ENCODE measurements at regions not wholly inside any gene's neighbourhood (a gene's known extent, or its start where the extent isn't known, plus 50 kb on each side); places are given as distances from the start of the nearest gene placed in this dataset.

GRCh38 chr12:130258863-130259262, 78.8 kb upstream of the PIWIL1 start:
- H3K36me3 ChIP-seq: no peaks in the 10 kb centered on the region
- intact Hi-C loops (cut with DNase I; ENCODE audit: low total_unique reads): no loop called here
- DNase-seq (ENCODE audit: low spot score in 2 of 2): no peak

GRCh38 chr12:130263025-130263424, 74.7 kb upstream of the PIWIL1 start:
- DNase-seq (ENCODE audit: low spot score in 2 of 2): no peak
- Histone ChIP-seq H3K4me3 (no peak overlapping the region), H3K4me1 (no peaks in the 10 kb centered on the region), H3K27ac (no peak overlapping the region), H3K27me3 (no peaks in the 10 kb centered on the region), H3K9me3 (no peaks in the 10 kb centered on the region), H3K36me3 (no peaks in the 10 kb centered on the region)
- intact Hi-C loops (cut with DNase I; ENCODE audit: low total_unique reads): no loop called here
- no peak for TF ChIP-seq POLR2AphosphoS5 (IDR thresholded peaks at IDR 0.05)
- no peak for TF ChIP-seq CTCF (IDR thresholded peaks at IDR 0.05)
- TF ChIP-seq POLR2A (IDR thresholded peaks at IDR 0.05): no peak

More at GRCh38 chr12:130258863-130259262, 78.8 kb upstream of the PIWIL1 start:
- Histone ChIP-seq H3K4me1 (no peaks in the 10 kb centered on the region), H3K9me3 (no peaks in the 10 kb centered on the region), H3K27me3 (no peaks in the 10 kb centered on the region), H3K4me3 (no peak overlapping the region), H3K27ac (no peak overlapping the region)
- TF ChIP-seq POLR2A (IDR thresholded peaks at IDR 0.05): no peak
- no peak for TF ChIP-seq CTCF (IDR thresholded peaks at IDR 0.05)
- no peak for TF ChIP-seq POLR2AphosphoS5 (IDR thresholded peaks at IDR 0.05)

- DNase-seq (ENCODE audit: low spot score in 2 of 2): no peak
- Histone ChIP-seq H3K4me3 (no peak overlapping the region), H3K27ac (no peak overlapping the region), H3K36me3 (no peaks in the 10 kb centered on the region), H3K9me3 (no peaks in the 10 kb centered on the region), H3K4me1 (no peaks in the 10 kb centered on the region), H3K27me3 (no peaks in the 10 kb centered on the region)
- intact Hi-C loops (cut with DNase I; ENCODE audit: low total_unique reads): no loop called here
- no peak for TF ChIP-seq POLR2A (IDR thresholded peaks at IDR 0.05)
- TF ChIP-seq POLR2AphosphoS5 (IDR thresholded peaks at IDR 0.05): no peak
- TF ChIP-seq CTCF (IDR thresholded peaks at IDR 0.05): no peak
Observed at GRCh38 chr12:130263996-130264395, 73.7 kb upstream of the PIWIL1 start.

GRCh38 chr12:130266751-130267150, 70.9 kb upstream of the PIWIL1 start:
- Histone ChIP-seq H3K4me3 (no peak overlapping the region), H3K27me3 (no peaks in the 10 kb centered on the region), H3K9me3 (no peaks in the 10 kb centered on the region), H3K4me1 (no peaks in the 10 kb centered on the region), H3K27ac (no peak overlapping the region), H3K36me3 (no peaks in the 10 kb centered on the region)
- intact Hi-C loops (cut with DNase I; ENCODE audit: low total_unique reads): no loop called here
- peak in 1 of 2 donors; percentile 36 for DNase-seq (ENCODE audit: low spot score in 2 of 2)
- TF ChIP-seq CTCF (IDR thresholded peaks at IDR 0.05) (peak in 1 of 3 donors; percentile 16), POLR2A (IDR thresholded peaks at IDR 0.05) (no peak)

- Histone ChIP-seq H3K27me3 (no peaks in the 10 kb centered on the region), H3K27ac (peak overlapping the region in 1 of 2 donors; percentile 43), H3K4me3 (peak overlapping the region; percentile 19 to 41 (median 37)), H3K4me1 (no peaks in the 10 kb centered on the region), H3K36me3 (no peaks in the 10 kb centered on the region), H3K9me3 (no peaks in the 10 kb centered on the region)
- intact Hi-C loops (cut with DNase I; ENCODE audit: low total_unique reads): no loop called here
- no peak for TF ChIP-seq POLR2A (IDR thresholded peaks at IDR 0.05)
- TF ChIP-seq POLR2AphosphoS5 (IDR thresholded peaks at IDR 0.05): no peak
- no peak for TF ChIP-seq CTCF (IDR thresholded peaks at IDR 0.05)
- DNase-seq (ENCODE audit: low spot score in 2 of 2): no peak
Observed at GRCh38 chr12:130280231-130280630, 57.5 kb upstream of the PIWIL1 start.

Measured in breast epithelium (tissue), 4 donors.